GM23338 (cell line): ENCODE measurements at regions not wholly inside any gene's neighbourhood (a gene's known extent, or its start where the extent isn't known, plus 50 kb on each side); places are given as distances from the start of the nearest gene placed in this dataset.

Experiments
- ATAC-seq: fragments of 200-7000 bp; cut with Tn5 transposase; 3 replicates; pipeline ENCODE4 v1.9.1; 2020
- DNase-seq: peaks from one replicate; pipeline ENCODE4 v3.0.0-alpha.2; 2015; ENCODE audit warnings: low spot score
- H2AFZ ChIP-seq: fragments of 200-600 bp; sonication (generic); 2 replicates; pipeline ENCODE4 v1.8.0; 2016; ENCODE audit warnings: antibody characterized with exemption, mild to moderate bottlenecking, moderate library complexity
- H3F3A ChIP-seq: fragments of 200-600 bp; sonication (generic); replicated peaks from 2 replicates; pipeline ENCODE4 v1.8.0; 2017; ENCODE audit warnings: antibody characterized with exemption, mixed run types, low read depth
- H3K27ac ChIP-seq: fragments of 200-600 bp; sonication (generic); 2 replicates; pipeline ENCODE4 v1.6.1; 2016; ENCODE audit warnings: low read depth
- H3K27me3 ChIP-seq: fragments of 200-600 bp; sonication (generic); 2 replicates; pipeline ENCODE4 v1.8.0; 2016; ENCODE audit warnings: mild to moderate bottlenecking, mixed run types, moderate library complexity; ENCODE audit not compliant: insufficient read depth
- H3K36me3 ChIP-seq: fragments of 200-600 bp; sonication (generic); 2 replicates; pipeline ENCODE4 v1.8.0; 2016; ENCODE audit warnings: mild to moderate bottlenecking; ENCODE audit not compliant: insufficient read depth
- H3K4me1 ChIP-seq: fragments of 200-600 bp; sonication (generic); 2 replicates; pipeline ENCODE4 v1.8.0; 2016; ENCODE audit warnings: mild to moderate bottlenecking, moderate library complexity; ENCODE audit not compliant: insufficient read depth
- H3K4me2 ChIP-seq: fragments of 200-600 bp; sonication (generic); 2 replicates; pipeline ENCODE4 v1.7.1; 2017; ENCODE audit warnings: mixed run types
- H3K4me3 ChIP-seq: fragments of 200-600 bp; sonication (generic); 2 replicates; pipeline ENCODE4 v1.6.1; 2016; ENCODE audit warnings: mixed run types
- H3K79me2 ChIP-seq: fragments of 200-600 bp; sonication (generic); replicated peaks from 2 replicates; pipeline ENCODE4 v1.8.0; 2017; ENCODE audit warnings: mild to moderate bottlenecking; ENCODE audit not compliant: insufficient read depth
- H3K9me2 ChIP-seq: fragments of 200-600 bp; sonication (generic); 2 replicates; pipeline ENCODE4 v1.8.0; 2017; ENCODE audit not compliant: insufficient read depth
- H4K20me1 ChIP-seq: fragments of 200-600 bp; sonication (generic); replicated peaks from 2 replicates; pipeline ENCODE4 v1.8.0; 2017; ENCODE audit warnings: mild to moderate bottlenecking; ENCODE audit not compliant: insufficient read depth
- H3K27ac Mint-ChIP-seq: 2 replicates; pipeline ENCODE4 v1.8.0; 2020; ENCODE audit warnings: inconsistent platforms, mild to moderate bottlenecking, moderate library complexity, mixed read lengths
- H3K27me3 Mint-ChIP-seq: 3 replicates; pipeline ENCODE4 v1.8.0; 2022; ENCODE audit warnings: low read depth, mild to moderate bottlenecking, moderate library complexity, mixed read lengths, inconsistent platforms; ENCODE audit not compliant: insufficient read depth, poor library complexity
- H3K36me3 Mint-ChIP-seq: 3 replicates; pipeline ENCODE4 v1.8.0; 2021; ENCODE audit warnings: low read depth, mild to moderate bottlenecking, inconsistent platforms, moderate library complexity, mixed read lengths
- H3K4me1 Mint-ChIP-seq: 3 replicates; pipeline ENCODE4 v1.8.0; 2020; ENCODE audit warnings: mild to moderate bottlenecking, inconsistent platforms, mixed read lengths
- H3K4me3 Mint-ChIP-seq: 3 replicates; pipeline ENCODE4 v1.8.0; 2021; ENCODE audit warnings: moderate library complexity, mild to moderate bottlenecking, inconsistent platforms, mixed read lengths
- H3K9me3 Mint-ChIP-seq: 3 replicates; pipeline ENCODE4 v1.8.0; 2020; ENCODE audit warnings: moderate library complexity, mild to moderate bottlenecking, inconsistent platforms, mixed read lengths
- CREB1 ChIP-seq: fragments of 250-450 bp; sonication (Bioruptor Pico); IDR thresholded peaks from 2 replicates; pipeline ENCODE4 v1.5.0; 2020; ENCODE audit warnings: low read depth, mild to moderate bottlenecking, moderate library complexity
- JUNB ChIP-seq: IDR thresholded peaks from one replicate; pipeline ENCODE4 v1.6.1; 2016; ENCODE audit warnings: antibody characterized with exemption; ENCODE audit not compliant: unreplicated experiment
- STAT1 ChIP-seq: IDR thresholded peaks from one replicate; pipeline ENCODE4 v1.6.1; 2016; ENCODE audit warnings: antibody characterized with exemption; ENCODE audit not compliant: unreplicated experiment
- ZNF114 ChIP-seq: fragments of 250-450 bp; sonication (Bioruptor Pico); IDR thresholded peaks from 2 replicates; pipeline ENCODE4 v1.5.0; 2020; ENCODE audit warnings: mild to moderate bottlenecking, moderate library complexity
- ZNF331 ChIP-seq: fragments of 250-450 bp; sonication (Bioruptor Pico); IDR thresholded peaks from 2 replicates; pipeline ENCODE4 v1.5.0; 2020; ENCODE audit warnings: low read depth, mild to moderate bottlenecking, moderate library complexity
- ZNF462 ChIP-seq: fragments of 250-450 bp; sonication (Bioruptor Pico); IDR thresholded peaks from 2 replicates; pipeline ENCODE4 v1.5.0; 2020; ENCODE audit warnings: mild to moderate bottlenecking, moderate library complexity

DNA sequence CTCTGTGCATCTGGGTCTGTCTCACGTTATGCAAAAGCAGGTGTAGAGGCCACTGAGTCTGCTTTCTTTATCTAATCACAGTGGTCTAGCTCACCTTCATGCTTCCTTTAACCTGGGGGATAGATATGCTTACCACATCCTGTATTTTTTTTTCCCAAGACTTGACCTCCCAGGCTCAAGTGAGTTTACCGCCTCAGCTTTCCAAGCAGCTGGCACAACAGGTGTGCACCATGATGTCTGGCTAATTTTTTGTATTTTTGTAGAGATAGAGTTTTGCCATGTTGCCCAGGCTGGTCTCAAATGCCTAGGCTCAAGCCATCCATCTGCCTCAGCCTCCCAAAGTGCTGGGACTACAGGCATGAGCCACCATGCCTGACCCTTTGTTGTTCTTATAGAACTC lies 236.0 kb downstream of the ATP23 start (continued):
- no peak for TF ChIP-seq ZNF462 (CRISPR knock-in tag)
- TF ChIP-seq JUNB: no peak
- TF ChIP-seq CREB1 (CRISPR knock-in tag): no peak

DNA sequence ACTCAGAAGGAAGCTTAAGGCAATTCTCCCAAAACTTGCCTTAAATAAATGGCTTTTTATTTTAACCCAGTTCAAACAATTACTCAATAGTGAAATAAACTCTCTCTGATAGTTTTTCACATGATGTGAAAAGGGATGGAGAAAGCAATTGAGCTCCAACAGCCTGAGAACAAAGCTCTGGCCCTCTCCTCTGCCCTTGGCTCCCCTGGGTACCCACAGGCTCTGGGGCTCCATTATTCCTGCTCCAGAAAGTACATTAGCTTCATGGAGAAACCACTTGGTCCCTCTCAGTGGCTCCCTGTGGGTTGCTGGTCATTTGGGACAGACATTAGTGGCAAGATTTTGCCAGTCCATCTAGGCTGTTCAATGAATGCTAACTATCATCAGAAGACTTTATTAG lies 242.8 kb downstream of the ATP23 start:
- Mint-ChIP-seq H3K4me3 (no peak overlapping the region), H3K36me3 (no peaks in the 10 kb centered on the region)
- no peak for ATAC-seq

DNA sequence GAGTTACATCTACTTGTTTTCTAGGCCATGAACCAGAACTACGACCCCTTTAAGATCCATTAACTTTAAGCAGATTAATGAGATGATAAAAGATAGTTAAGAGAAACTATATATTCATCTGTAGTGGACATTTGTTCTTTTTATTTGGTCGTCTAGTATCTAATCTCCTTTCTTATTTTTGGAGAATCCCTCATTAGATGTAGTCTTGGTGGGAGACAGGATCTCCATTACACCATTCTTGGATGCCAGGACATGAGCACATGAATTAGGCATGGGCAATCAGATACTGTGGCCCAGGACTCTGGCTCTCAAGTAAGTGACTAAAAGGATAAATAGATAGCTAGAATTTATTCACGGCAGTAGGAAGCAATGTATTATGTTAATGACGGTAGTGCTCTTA lies 245.0 kb downstream of the ATP23 start:
- Mint-ChIP-seq H3K4me1 (no peaks in the 10 kb centered on the region), H3K27ac (no peak overlapping the region), H3K27me3 (peaks cover 1% of the 10 kb centered on the region), H3K4me3 (no peak overlapping the region), H3K36me3 (no peaks in the 10 kb centered on the region), H3K9me3 (peaks cover 7% of the 10 kb centered on the region; the same call in 1 of the 3 replicates)
- H2AFZ ChIP-seq: no peak overlapping the region
- no peaks in the 10 kb centered on the region for H3K36me3 ChIP-seq
- H3K79me2 ChIP-seq: no peaks in the 10 kb centered on the region
- no peak overlapping the region for H3K4me3 ChIP-seq
- no peaks in the 10 kb centered on the region for H3F3A ChIP-seq
- H3K4me2 ChIP-seq: no peak overlapping the region
- no peaks in the 10 kb centered on the region for H3K27me3 ChIP-seq
- H3K9me2 ChIP-seq: no peaks in the 10 kb centered on the region; the same call in 1 of the 2 replicates
- ATAC-seq (no peak), DNase-seq (no peak)
- H3K27ac ChIP-seq: no peak overlapping the region
- H3K4me1 ChIP-seq: no peaks in the 10 kb centered on the region
- H4K20me1 ChIP-seq: no peaks in the 10 kb centered on the region
- TF ChIP-seq ZNF462 (CRISPR knock-in tag): no peak
- no peak for TF ChIP-seq JUNB
- TF ChIP-seq ZNF114: no peak

More for the DNA sequence above, 242.8 kb downstream of the ATP23 start:
- H3K79me2 ChIP-seq: no peaks in the 10 kb centered on the region
- H3K9me2 ChIP-seq: no peaks in the 10 kb centered on the region; the same call in 1 of the 2 replicates
- H2AFZ ChIP-seq: no peak overlapping the region
- H3K4me1 Mint-ChIP-seq: peaks cover 8% of the 10 kb centered on the region; the same call in 2 of the 3 replicates
- no peak overlapping the region for H3K27ac Mint-ChIP-seq
- H4K20me1 ChIP-seq: no peaks in the 10 kb centered on the region
- H3K27ac ChIP-seq: no peak overlapping the region
- no peak overlapping the region for H3K4me3 ChIP-seq
- DNase-seq: no peak
- H3K4me2 ChIP-seq: no peak overlapping the region
- TF ChIP-seq ZNF331 (CRISPR knock-in tag) (no peak), STAT1 (no peak)
- peaks cover 4% of the 10 kb centered on the region for H3K27me3 Mint-ChIP-seq
- peaks cover 7% of the 10 kb centered on the region; the same call in 1 of the 3 replicates for H3K9me3 Mint-ChIP-seq
- no peaks in the 10 kb centered on the region for H3K4me1 ChIP-seq
- H3K27me3 ChIP-seq: no peaks in the 10 kb centered on the region
- H3F3A ChIP-seq: no peaks in the 10 kb centered on the region
- no peaks in the 10 kb centered on the region for H3K36me3 ChIP-seq
